H1 (cell line): ENCODE measurements at regions not wholly inside any gene's neighbourhood (a gene's known extent, or its start where the extent isn't known, plus 50 kb on each side); places are given as distances from the start of the nearest gene placed in this dataset.

ENCODE experiments used
- CTCF ChIA-PET: fragments of 300-600 bp; sonication (Branson Sonifier 250); formaldehyde crosslinking; loops from one replicate; lab custom pipeline; 2021; ENCODE audit not compliant: partially characterized antibody; lab: Charles Lee
- POLR2A ChIA-PET: fragments of 300-600 bp; sonication (Branson Sonifier 250); formaldehyde crosslinking; loops from one replicate; lab custom pipeline; 2021; ENCODE audit warnings: inconsistent platforms; ENCODE audit not compliant: partially characterized antibody; lab: Charles Lee
- DNase-seq, 2 experiments: peaks; one replicate each; pipeline versions ENCODE4 v3.0.0 to v3.0.0-alpha.2; 2010 to 2022; ENCODE audit warnings: low spot score in 2 of 2, low read depth in 1 of 2, mixed read lengths in 1 of 2
- FAIRE-seq: peaks from 2 replicates; lab custom pipeline; 2011; peaks lifted over from hg19 to GRCh38; lab: Jason Lieb, UNC
- H2AFZ ChIP-seq: 2 replicates; pipeline ENCODE4 v1.8.1; 2012; ENCODE audit warnings: low read length, inconsistent platforms
- H2AK5ac ChIP-seq: 2 replicates; pipeline ENCODE4 v1.6.1; 2013; ENCODE audit warnings: low read depth, low read length
- H2BK120ac ChIP-seq: replicated peaks from 2 replicates; pipeline ENCODE3; 2013; ENCODE audit warnings: low read depth, low read length, inconsistent platforms
- H2BK12ac ChIP-seq: 2 replicates; pipeline ENCODE4 v1.6.1; 2013; ENCODE audit warnings: low read depth, low read length
- H2BK15ac ChIP-seq: 2 replicates; pipeline ENCODE4 v1.6.1; 2013; ENCODE audit warnings: low read length
- H2BK20ac ChIP-seq: 2 replicates; pipeline ENCODE4 v1.6.1; 2013; ENCODE audit warnings: low read length
- H2BK5ac ChIP-seq: 2 replicates; pipeline ENCODE4 v1.6.1; 2013; ENCODE audit warnings: low read depth, low read length
- H3K14ac ChIP-seq: 2 replicates; pipeline ENCODE4 v1.6.1; 2013; ENCODE audit warnings: inconsistent platforms; ENCODE audit not compliant: insufficient read length
- H3K18ac ChIP-seq: 2 replicates; pipeline ENCODE4 v1.6.1; 2013; ENCODE audit warnings: low read length; ENCODE audit errors: extremely low read depth
- H3K23ac ChIP-seq: 2 replicates; pipeline ENCODE4 v1.6.1; 2013; ENCODE audit warnings: inconsistent platforms; ENCODE audit not compliant: insufficient read length
- H3K23me2 ChIP-seq: 2 replicates; pipeline ENCODE4 v1.6.1; 2013; ENCODE audit warnings: low read depth, low read length
- H3K27ac ChIP-seq: 2 replicates; pipeline ENCODE4 v1.6.1; 2011; ENCODE audit warnings: low read depth, low read length, inconsistent platforms
- H3K27me3 ChIP-seq, 4 experiments: replicated peaks in 1 of 4; 1 replicate in 1 of 4; 2 replicates in 3 of 4; pipeline versions ENCODE4 v1.6.1 to v1.8.1; 2011 to 2013; ENCODE audit warnings: low read length in 3 of 4, mild to moderate bottlenecking in 3 of 4, inconsistent platforms in 2 of 4, mixed read lengths in 2 of 4, moderate library complexity in 1 of 4; ENCODE audit not compliant: control insufficient read depth in 3 of 4, insufficient read depth in 3 of 4; ENCODE audit errors: extremely low read depth in 1 of 4
- H3K36me3 ChIP-seq, 4 experiments: 2 replicates each; pipeline versions ENCODE4 v1.6.1 to v1.8.1; 2011 to 2013; ENCODE audit warnings: mild to moderate bottlenecking in 4 of 4, low read length in 3 of 4, moderate library complexity in 2 of 4, control low read depth in 1 of 4, inconsistent platforms in 1 of 4; ENCODE audit not compliant: insufficient read depth in 4 of 4, control insufficient read depth in 2 of 4
- H3K4ac ChIP-seq: replicated peaks from 2 replicates; pipeline ENCODE3; 2013; ENCODE audit warnings: low read length, low read depth, mixed read lengths, inconsistent platforms; ENCODE audit not compliant: insufficient read length
- H3K4me1 ChIP-seq, 4 experiments: replicated peaks in 1 of 4; 1 replicate in 1 of 4; 2 replicates in 3 of 4; pipeline versions ENCODE4 v1.6.1 to v1.8.1; 2011 to 2013; ENCODE audit warnings: low read length in 3 of 4, inconsistent platforms in 2 of 4, mixed read lengths in 1 of 4; ENCODE audit not compliant: insufficient read depth in 4 of 4, control insufficient read depth in 3 of 4
- H3K4me2 ChIP-seq, 2 experiments: 2 replicates each; pipeline versions ENCODE4 v1.6.1 to v1.8.1; 2011 to 2013; ENCODE audit warnings: low read depth in 2 of 2, low read length in 2 of 2, control low read depth in 1 of 2, inconsistent platforms in 1 of 2, mild to moderate bottlenecking in 1 of 2; ENCODE audit not compliant: insufficient read depth in 1 of 2
- H3K4me3 ChIP-seq, 4 experiments: fragments of 200-600, 300-600 bp in 1 of 4; sonication (generic), shearing (Covaris generic), sonication (Bioruptor Twin) in 1 of 4; 2 replicates each; pipeline versions ENCODE4 v1.5.1 to v1.8.1; 2011 to 2016; ENCODE audit warnings: low read length in 4 of 4, low read depth in 3 of 4, control low read depth in 2 of 4, inconsistent platforms in 2 of 4, mild to moderate bottlenecking in 2 of 4, mixed read lengths in 1 of 4, moderate library complexity in 1 of 4; ENCODE audit not compliant: insufficient read depth in 2 of 4; ENCODE audit errors: extremely low read depth in 1 of 4
- H3K56ac ChIP-seq: replicated peaks from 2 replicates; pipeline ENCODE3; 2013; ENCODE audit warnings: low read depth, mild to moderate bottlenecking, mixed read lengths, low read length, inconsistent platforms; ENCODE audit not compliant: insufficient read length
- H3K79me1 ChIP-seq: 2 replicates; pipeline ENCODE4 v1.6.1; 2013; ENCODE audit warnings: low read depth, low read length, control low read depth
- H3K79me2 ChIP-seq, 2 experiments: 2 replicates each; pipeline versions ENCODE4 v1.6.1 to v1.8.1; 2012 to 2013; ENCODE audit warnings: low read length in 2 of 2, mild to moderate bottlenecking in 2 of 2, inconsistent platforms in 1 of 2; ENCODE audit not compliant: insufficient read depth in 2 of 2, control insufficient read depth in 1 of 2
- H3K9ac ChIP-seq, 4 experiments: replicated peaks in 1 of 4; 1 replicate in 1 of 4; 2 replicates in 3 of 4; pipeline versions ENCODE4 v1.6.1 to v1.8.1; 2011 to 2013; ENCODE audit warnings: low read depth in 3 of 4, low read length in 3 of 4, control low read depth in 2 of 4, mild to moderate bottlenecking in 2 of 4, moderate library complexity in 2 of 4, inconsistent platforms in 1 of 4; ENCODE audit errors: extremely low read depth in 1 of 4
- H3K9me3 ChIP-seq, 2 experiments: 2 replicates each; pipeline versions ENCODE4 v1.6.1 to v1.8.1; 2012 to 2013; ENCODE audit warnings: mild to moderate bottlenecking in 2 of 2, moderate library complexity in 2 of 2, control low read depth in 1 of 2, inconsistent platforms in 1 of 2, low read depth in 1 of 2, low read length in 1 of 2, mixed read lengths in 1 of 2; ENCODE audit not compliant: insufficient read depth in 2 of 2
- H4K20me1 ChIP-seq, 2 experiments: replicated peaks in 1 of 2; 2 replicates each; pipeline versions ENCODE3 to v1.8.1; 2011 to 2013; ENCODE audit warnings: inconsistent platforms in 2 of 2, low read length in 2 of 2, mild to moderate bottlenecking in 1 of 2; ENCODE audit not compliant: insufficient read depth in 2 of 2, control insufficient read depth in 1 of 2
- H4K5ac ChIP-seq: 2 replicates; pipeline ENCODE4 v1.6.1; 2013; ENCODE audit warnings: low read length, low read depth, mixed read lengths, inconsistent platforms; ENCODE audit not compliant: insufficient read length
- H4K8ac ChIP-seq: 2 replicates; pipeline ENCODE4 v1.8.0; 2013; ENCODE audit warnings: mild to moderate bottlenecking, moderate library complexity, low read length, inconsistent platforms; ENCODE audit not compliant: insufficient read depth; ENCODE audit errors: extremely low read depth
- H4K91ac ChIP-seq: replicated peaks from 2 replicates; pipeline ENCODE3; 2013; ENCODE audit warnings: low read length, mixed read lengths, inconsistent platforms; ENCODE audit not compliant: insufficient read length
- ASH2L ChIP-seq: fragments of 200-600, 300-600 bp; sonication (generic); IDR thresholded peaks from one replicate; pipeline ENCODE4 v1.7.1; 2017; ENCODE audit warnings: low read length
- BACH1 ChIP-seq: IDR thresholded peaks from 2 replicates; pipeline ENCODE4 v1.6.1; 2012; ENCODE audit warnings: low read length, improper control_type of control experiment
- CHD2 ChIP-seq: IDR thresholded peaks from 2 replicates; pipeline ENCODE4 v1.6.1; 2012; ENCODE audit warnings: low read length, improper control_type of control experiment
- CTBP2 ChIP-seq: IDR thresholded peaks from 2 replicates; pipeline ENCODE4 v1.7.0; 2011; ENCODE audit warnings: borderline replicate concordance, mild to moderate bottlenecking, moderate library complexity, mixed read lengths, low read length; ENCODE audit not compliant: insufficient read depth, insufficient read length
- FOSL1 ChIP-seq: IDR thresholded peaks from 2 replicates; pipeline ENCODE4 v1.6.1; 2011; ENCODE audit warnings: mild to moderate bottlenecking, low read depth, low read length, moderate library complexity; ENCODE audit not compliant: insufficient read depth
- NANOG ChIP-seq: IDR thresholded peaks from 2 replicates; pipeline ENCODE4 v1.6.1; 2011; ENCODE audit warnings: low read length, low read depth, mild to moderate bottlenecking, inconsistent platforms; ENCODE audit not compliant: insufficient read depth, poor library complexity, severe bottlenecking
- RAD21 ChIP-seq, 2 experiments: IDR thresholded peaks in 1 of 2; conservative IDR thresholded peaks in 1 of 2; 2 replicates each; pipeline ENCODE4 v1.6.1; 2011; ENCODE audit warnings: low read depth in 2 of 2, low read length in 2 of 2, improper control_type of control experiment in 1 of 2, inconsistent platforms in 1 of 2, mild to moderate bottlenecking in 1 of 2, moderate library complexity in 1 of 2
- RBBP5 ChIP-seq: IDR thresholded peaks from 2 replicates; pipeline ENCODE4 v1.7.1; 2012; ENCODE audit warnings: low read depth, mild to moderate bottlenecking, inconsistent platforms, low read length, moderate library complexity, borderline replicate concordance
- SAP30 ChIP-seq: fragments of 300-600 bp; sonication (generic); IDR thresholded peaks from 2 replicates; pipeline ENCODE4 v1.7.1; 2012; ENCODE audit warnings: low read length, moderate library complexity, mild to moderate bottlenecking, inconsistent platforms; ENCODE audit not compliant: insufficient read depth, insufficient replicate concordance
- SIN3A ChIP-seq, 2 experiments: IDR thresholded peaks in 1 of 2; conservative IDR thresholded peaks in 1 of 2; 2 replicates each; pipeline ENCODE4 v1.6.1; 2011 to 2012; ENCODE audit warnings: low read length in 2 of 2, improper control_type of control experiment in 1 of 2, low read depth in 1 of 2, mild to moderate bottlenecking in 1 of 2
- TEAD4 ChIP-seq: IDR thresholded peaks from 2 replicates; pipeline ENCODE4 v1.6.1; 2012; ENCODE audit warnings: low read depth, low read length, inconsistent platforms, mixed read lengths
- YY1 ChIP-seq: IDR thresholded peaks from 2 replicates; pipeline ENCODE4 v1.6.1; 2011; ENCODE audit warnings: low read depth, mild to moderate bottlenecking, low read length
- WGBS, 2 experiments: shearing (Covaris generic) in 1 of 2; methylation state at CpG; one replicate each; pipeline versions ENCODE4 v1.1.6 to v1.1.7; 2013 to 2015; ENCODE audit warnings: low lambda C conversion rate in 2 of 2, mixed read lengths in 2 of 2, inconsistent platforms in 1 of 2, low coverage in 1 of 2, missing lambda C conversion rate in 1 of 2; ENCODE audit not compliant: insufficient replicate concordance in 2 of 2, insufficient coverage in 1 of 2, insufficient read length in 1 of 2; ENCODE audit errors: extremely low coverage in 1 of 2, missing lambda C conversion rate in 1 of 2; 5-methylcytosine and 5-hydroxymethylcytosine counted together

DNA sequence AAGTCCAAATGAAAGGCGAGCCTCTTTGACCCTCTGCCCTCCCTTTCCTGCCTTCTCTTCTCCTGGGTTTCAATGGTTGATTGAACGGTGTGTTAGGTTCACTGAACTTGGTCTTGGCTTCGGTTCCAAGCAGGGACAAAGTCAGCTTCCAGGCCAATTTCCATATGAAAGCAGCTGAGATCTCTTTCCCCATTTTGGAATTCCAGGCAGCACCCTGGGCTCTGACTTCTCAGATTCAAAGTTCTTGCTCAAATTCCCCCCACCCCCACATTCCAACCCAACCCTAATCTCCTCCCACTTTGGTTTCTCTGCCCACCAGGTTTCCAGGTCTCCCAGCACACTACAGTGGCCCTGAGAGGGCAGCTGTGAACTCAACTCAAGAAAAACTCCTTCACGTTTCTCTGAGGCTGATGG is 231.0 kb downstream of the INSIG2 start:
- Histone ChIP-seq H3K23me2 (no peaks in the 10 kb centered on the region), H3K18ac (peak overlapping the region; percentile 81), H2BK5ac (peak overlapping the region; percentile 92), H3K14ac (no peak overlapping the region), H3K4me2 (peak overlapping the region; percentile 62 to 87), H3K79me2 (peaks cover 0 to 3% of the 10 kb centered on the region in 2 experiments; a peak in 1 of 4 replicates), H4K5ac (peak overlapping the region; percentile 82), H4K91ac (peak overlapping the region; percentile 87), H2AFZ (no peak overlapping the region), H3K56ac (peak overlapping the region; percentile 40), H2BK20ac (peak overlapping the region; percentile 73; the same call in 1 of the 2 replicates), H3K36me3 (no peaks in the 10 kb centered on the region), H2BK12ac (peak overlapping the region; percentile 91; the same call in 1 of the 2 replicates), H3K4me3 (peak overlapping the region in 3 of 4 experiments; percentile 27 to 52 (median 27); a peak in 5 of 8 replicates), H3K79me1 (no peaks in the 10 kb centered on the region), H3K4ac (peak overlapping the region; percentile 61), H3K27ac (peak overlapping the region; percentile 79; the same call in 1 of the 2 replicates), H2BK15ac (no peak overlapping the region), H3K23ac (no peak overlapping the region), H3K27me3 (no peaks in the 10 kb centered on the region), H3K9ac (peak overlapping the region in 3 of 4 experiments; percentile 29 to 76 (median 39); a peak in 4 of 7 replicates), H3K9me3 (no peaks in the 10 kb centered on the region), H4K20me1 (no peaks in the 10 kb centered on the region), H2AK5ac (no peak overlapping the region; the same call in 1 of the 2 replicates), H4K8ac (no peak overlapping the region), H3K4me1 (peaks cover 7 to 35% (median 32%) of the 10 kb centered on the region in 4 experiments; a peak in 6 of 7 replicates), H2BK120ac (peak overlapping the region; percentile 77)
- ChIA-PET CTCF (interaction anchor here (1.2 kb wide), 1 partner anchor 95 kb away, joined by 3 read pairs; no protein-coding TSS in a partner anchor), POLR2A (interaction anchor here (0.6 to 1.8 kb wide), 5 partner anchors 9 to 44 kb away, joined by 3 to 9 read pairs (median 5); no protein-coding TSS in a partner anchor)
- WGBS, 2 experiments = 0% methylated on average over 4 of the region's 4 CpGs; no CpG with 5 or more reads in 1 of the 2 experiments
- DNase-seq = peak; percentile 63 to 93
- FAIRE-seq = peak; percentile 100
- TF ChIP-seq BACH1 (peak; percentile 66; the same call in 1 of the 2 replicates), ASH2L (peak; percentile 68), CTBP2 (peak; percentile 74), SIN3A (conservative IDR thresholded peaks at IDR 0.05 in 1 of 2, IDR thresholded peaks at IDR 0.05 in 1 of 2; ENCODE audit: low read depth in 1 of 2, low read length in 2 of 2) (0 out of 4 replicates have a peak, but pooled peaks of 1 of the 2 experiments have one; percentile 62), NANOG (peak; percentile 44), RAD21 (IDR thresholded peaks at IDR 0.05 in 1 of 2, conservative IDR thresholded peaks at IDR 0.05 in 1 of 2; ENCODE audit: low read depth in 2 of 2, low read length in 2 of 2) (peak; percentile 13 to 17; a peak in 2 of 4 replicates), FOSL1 (no peak), YY1 (peak; percentile 88), RBBP5 (peak; percentile 50; the same call in 1 of the 2 replicates), TEAD4 (peak; percentile 99), SAP30 (no peak), CHD2 (peak; percentile 53; the same call in 1 of the 2 replicates)
